Smooth muscle cell (in vitro differentiated cells): ENCODE measurements at regions not wholly inside any gene's neighbourhood (a gene's known extent, or its start where the extent isn't known, plus 50 kb on each side); places are given as distances from the start of the nearest gene placed in this dataset.

Source experiments
- DNase-seq: peaks from one replicate; lab custom pipeline; 2025; ENCODE audit not compliant: unreplicated experiment; lab: John Stamatoyannopoulos, UW
- H2AFZ ChIP-seq: fragments of 200-600 bp; sonication (generic); 2 replicates; pipeline ENCODE4 v1.6.0; 2016; ENCODE audit warnings: antibody characterized with exemption, low read depth, mild to moderate bottlenecking
- H3F3A ChIP-seq: fragments of 200-600 bp; sonication (generic); 2 replicates; pipeline ENCODE4 v1.6.0; 2017; ENCODE audit warnings: antibody characterized with exemption, low read depth
- H3K27ac ChIP-seq: fragments of 200-600 bp; sonication (generic); 2 replicates; pipeline ENCODE4 v1.5.1; 2016; ENCODE audit warnings: low read depth, mild to moderate bottlenecking
- H3K27me3 ChIP-seq: fragments of 200-600 bp; sonication (generic); 2 replicates; pipeline ENCODE4 v1.6.1; 2016; ENCODE audit warnings: low read depth, mild to moderate bottlenecking
- H3K36me3 ChIP-seq: fragments of 200-600 bp; sonication (generic); 2 replicates; pipeline ENCODE4 v1.5.1; 2016; ENCODE audit warnings: low read depth
- H3K4me1 ChIP-seq: fragments of 200-600 bp; sonication (generic); 2 replicates; pipeline ENCODE4 v1.5.1; 2016; ENCODE audit warnings: low read depth
- H3K4me2 ChIP-seq: fragments of 200-600 bp; sonication (generic); 2 replicates; pipeline ENCODE4 v1.6.0; 2016; ENCODE audit warnings: mild to moderate bottlenecking
- H3K4me3 ChIP-seq: fragments of 200-600 bp; sonication (generic); 2 replicates; pipeline ENCODE4 v1.5.1; 2016; ENCODE audit warnings: mild to moderate bottlenecking
- H3K79me2 ChIP-seq: fragments of 200-600 bp; sonication (generic); 2 replicates; pipeline ENCODE4 v1.6.0; 2016; ENCODE audit warnings: low read depth, mild to moderate bottlenecking
- H3K9ac ChIP-seq: fragments of 200-600 bp; sonication (generic); 2 replicates; pipeline ENCODE4 v1.6.0; 2016; ENCODE audit warnings: low read depth
- H3K9me3 ChIP-seq: fragments of 200-600 bp; sonication (generic); replicated peaks from 2 replicates; pipeline ENCODE4 v1.5.1; 2016; ENCODE audit warnings: low read depth
- H4K20me1 ChIP-seq: fragments of 200-600 bp; sonication (generic); 2 replicates; pipeline ENCODE4 v1.6.0; 2016; ENCODE audit warnings: low read depth
- WGBS: methylation state at CpG from one replicate; pipeline ENCODE4 v1.1.7; 2016; ENCODE audit warnings: low lambda C conversion rate; 5-methylcytosine and 5-hydroxymethylcytosine counted together
- TF ChIP-seq, protein P1 (sequence below): fragments of 200-600 bp; sonication (generic); IDR thresholded peaks from 2 replicates; pipeline ENCODE4 v1.5.1; 2017; ENCODE audit warnings: borderline replicate concordance, mild to moderate bottlenecking, antibody characterized with exemption; ENCODE audit not compliant: insufficient read depth, poor library complexity, severe bottlenecking

DNA sequence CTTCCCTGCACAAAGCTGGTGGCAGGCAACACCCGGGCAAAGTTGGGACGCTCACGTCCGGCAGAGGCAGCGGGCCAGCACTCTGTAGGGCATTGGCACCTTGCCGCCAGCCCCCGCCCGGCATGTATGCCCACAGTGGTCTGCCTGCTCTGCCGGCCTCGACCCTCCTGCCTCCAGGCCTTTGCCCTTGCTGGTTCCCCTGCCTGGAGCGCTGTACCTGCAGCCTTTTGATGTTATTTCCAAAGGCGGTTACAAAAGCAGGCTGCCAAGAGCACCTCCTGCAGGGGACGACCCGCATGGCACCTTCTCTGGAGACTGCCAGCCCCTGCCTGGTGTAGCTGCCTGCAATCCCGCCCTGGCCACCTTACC is 56.5 kb upstream of the SHISAL1 start:
- no peaks in the 10 kb centered on the region for H3K79me2 ChIP-seq
- no peak overlapping the region for H3K4me2 ChIP-seq
- no peaks in the 10 kb centered on the region for H3K4me1 ChIP-seq
- no peaks in the 10 kb centered on the region for H3F3A ChIP-seq
- no peaks in the 10 kb centered on the region for H3K36me3 ChIP-seq
- WGBS, result 73% methylated on average over 15 of the region's 15 CpGs
- H3K9me3 ChIP-seq, result no peaks in the 10 kb centered on the region
- TF ChIP-seq, protein P1, sequence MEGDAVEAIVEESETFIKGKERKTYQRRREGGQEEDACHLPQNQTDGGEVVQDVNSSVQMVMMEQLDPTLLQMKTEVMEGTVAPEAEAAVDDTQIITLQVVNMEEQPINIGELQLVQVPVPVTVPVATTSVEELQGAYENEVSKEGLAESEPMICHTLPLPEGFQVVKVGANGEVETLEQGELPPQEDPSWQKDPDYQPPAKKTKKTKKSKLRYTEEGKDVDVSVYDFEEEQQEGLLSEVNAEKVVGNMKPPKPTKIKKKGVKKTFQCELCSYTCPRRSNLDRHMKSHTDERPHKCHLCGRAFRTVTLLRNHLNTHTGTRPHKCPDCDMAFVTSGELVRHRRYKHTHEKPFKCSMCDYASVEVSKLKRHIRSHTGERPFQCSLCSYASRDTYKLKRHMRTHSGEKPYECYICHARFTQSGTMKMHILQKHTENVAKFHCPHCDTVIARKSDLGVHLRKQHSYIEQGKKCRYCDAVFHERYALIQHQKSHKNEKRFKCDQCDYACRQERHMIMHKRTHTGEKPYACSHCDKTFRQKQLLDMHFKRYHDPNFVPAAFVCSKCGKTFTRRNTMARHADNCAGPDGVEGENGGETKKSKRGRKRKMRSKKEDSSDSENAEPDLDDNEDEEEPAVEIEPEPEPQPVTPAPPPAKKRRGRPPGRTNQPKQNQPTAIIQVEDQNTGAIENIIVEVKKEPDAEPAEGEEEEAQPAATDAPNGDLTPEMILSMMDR, result peak; percentile 23
- no peak for DNase-seq
- no peaks in the 10 kb centered on the region for H4K20me1 ChIP-seq
- H3K27me3 ChIP-seq, result no peaks in the 10 kb centered on the region
- no peak overlapping the region for H3K9ac ChIP-seq
- H3K4me3 ChIP-seq, result no peak overlapping the region
- H2AFZ ChIP-seq, result no peak overlapping the region
- no peak overlapping the region for H3K27ac ChIP-seq

DNA sequence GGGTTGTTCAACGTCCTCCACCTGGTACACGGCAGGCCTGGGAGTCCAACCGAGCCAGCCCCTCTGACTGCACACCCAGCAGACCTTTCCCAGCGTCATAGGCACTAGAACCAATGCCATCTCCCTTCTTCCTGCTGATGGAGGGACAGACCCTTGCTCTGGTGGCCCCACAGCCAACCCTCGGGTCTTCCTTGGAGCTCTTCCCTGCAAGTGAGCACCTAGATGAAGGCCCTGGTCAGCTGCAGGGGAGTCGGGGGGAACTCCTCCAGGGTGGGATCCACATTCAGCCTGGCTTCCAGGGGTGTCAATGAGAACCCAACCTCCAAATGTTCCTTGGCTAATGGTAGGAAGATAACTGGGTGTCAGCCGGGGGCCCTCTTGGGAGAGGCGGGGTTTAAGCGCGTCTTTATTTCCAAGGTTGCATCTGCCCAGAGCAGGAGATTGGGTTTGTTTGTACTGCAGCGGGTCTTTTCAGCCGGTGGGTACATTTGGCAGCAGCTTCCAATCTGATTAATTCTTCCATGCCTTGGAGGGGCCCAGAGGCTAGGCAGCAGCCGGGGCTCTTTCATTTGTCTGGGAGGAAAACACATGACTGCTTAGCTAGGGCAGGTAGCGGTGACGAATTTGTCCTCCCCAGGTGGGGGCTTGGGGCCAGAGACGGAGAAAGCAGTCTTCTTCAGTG is 56.0 kb upstream of the SHISAL1 start:
- no peaks in the 10 kb centered on the region for H3K9me3 ChIP-seq
- 89% methylated on average over 16 of the region's 16 CpGs for WGBS
- no peaks in the 10 kb centered on the region for H4K20me1 ChIP-seq
- H3K9ac ChIP-seq, result no peak overlapping the region
- H3K79me2 ChIP-seq, result no peaks in the 10 kb centered on the region
- TF ChIP-seq, protein P1, result no peak
- no peak for DNase-seq
- no peaks in the 10 kb centered on the region for H3K36me3 ChIP-seq
- H3K4me2 ChIP-seq, result no peak overlapping the region
- no peaks in the 10 kb centered on the region for H3K27me3 ChIP-seq
- no peaks in the 10 kb centered on the region for H3F3A ChIP-seq
- H3K4me3 ChIP-seq, result no peak overlapping the region
- H3K27ac ChIP-seq, result no peak overlapping the region
- no peak overlapping the region for H2AFZ ChIP-seq
- H3K4me1 ChIP-seq, result no peaks in the 10 kb centered on the region

- DNase-seq, result no peak
- WGBS, result 64% methylated on average over 7 of the region's 7 CpGs
- no peak overlapping the region for H3K27ac ChIP-seq
- no peak overlapping the region for H3K4me2 ChIP-seq
- no peaks in the 10 kb centered on the region for H3K9me3 ChIP-seq
- no peak overlapping the region for H2AFZ ChIP-seq
- no peaks in the 10 kb centered on the region for H3F3A ChIP-seq
- no peaks in the 10 kb centered on the region for H3K36me3 ChIP-seq
- H3K79me2 ChIP-seq, result no peaks in the 10 kb centered on the region
- H3K27me3 ChIP-seq, result no peaks in the 10 kb centered on the region
- no peak overlapping the region for H3K4me3 ChIP-seq
- no peak overlapping the region for H3K9ac ChIP-seq
- no peaks in the 10 kb centered on the region for H3K4me1 ChIP-seq
- H4K20me1 ChIP-seq, result no peaks in the 10 kb centered on the region
- TF ChIP-seq, protein P1, result no peak
Observed at GRCh38 chr22:44366372-44367300, 53.9 kb upstream of the SHISAL1 start.
